Colonic mucosa (tissue), 4 donors: ENCODE measurements at regions not wholly inside any gene's neighbourhood (a gene's known extent, or its start where the extent isn't known, plus 50 kb on each side); places are given as distances from the start of the nearest gene placed in this dataset.

ENCODE experiments used
- DNase-seq: peaks from one replicate; pipeline ENCODE4 v3.0.0-alpha.2; 2020
- H3K27ac ChIP-seq: fragments of 200-600 bp; one replicate; pipeline ENCODE4 v1.8.0; 2021
- H3K27me3 ChIP-seq: fragments of 200-600 bp; one replicate; pipeline ENCODE4 v1.8.0; 2021
- H3K36me3 ChIP-seq: fragments of 200-600 bp; one replicate; pipeline ENCODE4 v1.8.0; 2021
- H3K4me1 ChIP-seq: fragments of 200-600 bp; one replicate; pipeline ENCODE4 v1.8.0; 2021; ENCODE audit warnings: mild to moderate bottlenecking
- H3K4me3 ChIP-seq: fragments of 200-600 bp; one replicate; pipeline ENCODE4 v1.8.0; 2021
- H3K9ac ChIP-seq, 2 donors: one replicate each; pipeline ENCODE4 v1.7.0; 2013; ENCODE audit warnings: control low read depth in 2 of 2, low read depth in 2 of 2, low read length in 2 of 2
- H3K9me3 ChIP-seq: fragments of 200-600 bp; one replicate; pipeline ENCODE4 v1.8.0; 2021
- CTCF ChIP-seq: fragments of 200-600 bp; IDR thresholded peaks from one replicate; pipeline ENCODE4 v1.8.0; 2022; ENCODE audit warnings: antibody characterized with exemption, mild to moderate bottlenecking
- intact Hi-C: fragments of 100-400 bp; cut with DNase I; formaldehyde crosslinking; loops from one replicate; pipeline ENCODE4 v1.14.1; 2022
- donor health status: healthy.
- donor health status: DM: no; HTN: no; CAD: no.
- donor health status: DM: no; HTN: no; CAD: no.

DNA sequence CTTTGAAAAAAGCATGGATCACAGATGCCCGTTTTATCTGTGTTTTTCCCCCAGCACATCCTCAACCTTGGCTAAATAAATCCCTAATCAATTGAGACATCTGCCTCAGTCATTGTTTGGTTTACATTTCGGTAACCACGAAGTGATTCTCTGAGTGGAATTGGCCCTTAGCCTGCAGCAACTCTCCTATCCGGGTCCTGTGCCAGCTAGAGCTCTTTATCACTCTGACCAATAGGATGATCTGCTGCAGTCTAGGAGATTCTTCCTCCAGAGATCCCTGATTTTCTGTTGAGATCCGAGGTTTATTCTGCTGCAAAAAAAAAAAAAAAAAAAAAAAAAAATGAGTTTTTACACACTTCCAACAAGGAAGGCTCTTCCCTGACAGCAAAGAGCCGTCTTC is 137.3 kb downstream of the KCNA4 start:
- Histone ChIP-seq H3K9me3 (no peaks in the 10 kb centered on the region), H3K36me3 (no peaks in the 10 kb centered on the region), H3K9ac (no peak overlapping the region), H3K27me3 (no peaks in the 10 kb centered on the region), H3K4me3 (no peak overlapping the region), H3K4me1 (no peaks in the 10 kb centered on the region), H3K27ac (no peak overlapping the region)
- intact Hi-C loops, result no loop called here
- no peak for DNase-seq
- TF ChIP-seq CTCF, result no peak

GRCh38 chr11:29876192-29876591 is 140.6 kb downstream of the KCNA4 start:
- Histone ChIP-seq H3K27ac (no peak overlapping the region), H3K36me3 (no peaks in the 10 kb centered on the region), H3K9ac (no peak overlapping the region), H3K27me3 (no peaks in the 10 kb centered on the region), H3K4me3 (no peak overlapping the region), H3K4me1 (no peaks in the 10 kb centered on the region), H3K9me3 (no peaks in the 10 kb centered on the region)
- TF ChIP-seq CTCF, result no peak
- intact Hi-C loops, result no loop called here
- DNase-seq, result no peak

- H3K27me3 ChIP-seq, result no peaks in the 10 kb centered on the region
- H3K9ac ChIP-seq, result no peak overlapping the region
- DNase-seq, result no peak
- H3K27ac ChIP-seq, result no peak overlapping the region
- H3K9me3 ChIP-seq, result no peaks in the 10 kb centered on the region
- no peak overlapping the region for H3K4me3 ChIP-seq
- no peaks in the 10 kb centered on the region for H3K4me1 ChIP-seq
- intact Hi-C loops, result no loop called here
- no peak for TF ChIP-seq CTCF
- H3K36me3 ChIP-seq, result no peaks in the 10 kb centered on the region
These were observed 169.6 kb downstream of the KCNA4 start for GRCh38 chr11:29847219-29847618.

- H3K9me3 ChIP-seq, result no peaks in the 10 kb centered on the region
- no peak overlapping the region for H3K4me3 ChIP-seq
- DNase-seq, result no peak
- no peaks in the 10 kb centered on the region for H3K27me3 ChIP-seq
- TF ChIP-seq CTCF, result no peak
- no peaks in the 10 kb centered on the region for H3K36me3 ChIP-seq
- intact Hi-C loops, result no loop called here
- H3K4me1 ChIP-seq, result no peaks in the 10 kb centered on the region
- H3K27ac ChIP-seq, result no peak overlapping the region
- no peak overlapping the region for H3K9ac ChIP-seq
These were observed 172.0 kb downstream of the KCNA4 start for GRCh38 chr11:29844701-29845379.

- no peak for TF ChIP-seq CTCF
- no peaks in the 10 kb centered on the region for H3K4me1 ChIP-seq
- H3K27ac ChIP-seq, result no peak overlapping the region
- no peak overlapping the region for H3K4me3 ChIP-seq
- no peaks in the 10 kb centered on the region for H3K27me3 ChIP-seq
- H3K9me3 ChIP-seq, result no peaks in the 10 kb centered on the region
- intact Hi-C loops, result no loop called here
- no peaks in the 10 kb centered on the region for H3K36me3 ChIP-seq
- no peak for DNase-seq
- H3K9ac ChIP-seq, result no peak overlapping the region
These were observed 172.8 kb downstream of the KCNA4 start for GRCh38 chr11:29844031-29844430.
